Fibroblast of villous mesenchyme (primary cell): ENCODE measurements at regions not wholly inside any gene's neighbourhood (a gene's known extent, or its start where the extent isn't known, plus 50 kb on each side); places are given as distances from the start of the nearest gene placed in this dataset.

Experiments used
- DNase-seq: peaks from one replicate; pipeline ENCODE4 v3.0.0-alpha.2; 2010; ENCODE audit warnings: low read depth
- H3K4me3 ChIP-seq: 2 replicates; pipeline ENCODE4 v1.5.1; 2011; ENCODE audit warnings: low read depth, mild to moderate bottlenecking, low read length
- CTCF ChIP-seq: IDR thresholded peaks from 2 replicates; pipeline ENCODE4 v1.5.1; 2012; ENCODE audit warnings: low read depth, mild to moderate bottlenecking, low read length; ENCODE audit not compliant: insufficient read depth

GRCh38 chr6:91717094-91717493 is 1130.2 kb upstream of the MAP3K7 start:
- no peak overlapping the region for H3K4me3 ChIP-seq
- no peak for DNase-seq
- no peak for TF ChIP-seq CTCF

- no peak for TF ChIP-seq CTCF
- no peak overlapping the region for H3K4me3 ChIP-seq
Observed at GRCh38 chr6:91716361-91716760, 1129.5 kb upstream of the MAP3K7 start.

GRCh38 chr6:91715171-91715805 is 1128.4 kb upstream of the MAP3K7 start:
- DNase-seq, result no peak
- no peak overlapping the region for H3K4me3 ChIP-seq
- TF ChIP-seq CTCF, result no peak

More at GRCh38 chr6:91716361-91716760, 1129.5 kb upstream of the MAP3K7 start:
- DNase-seq, result no peak

- no peak overlapping the region for H3K4me3 ChIP-seq
- no peak for TF ChIP-seq CTCF
- peak; percentile 6 for DNase-seq
Observed at GRCh38 chr6:91713911-91714310, 1127.0 kb upstream of the MAP3K7 start.

GRCh38 chr6:91711518-91711917 is 1124.6 kb upstream of the MAP3K7 start:
- no peak overlapping the region for H3K4me3 ChIP-seq
- DNase-seq, result no peak
- no peak for TF ChIP-seq CTCF

- TF ChIP-seq CTCF, result no peak
- no peak for DNase-seq
- no peak overlapping the region for H3K4me3 ChIP-seq
Observed at GRCh38 chr6:91710342-91710741, 1123.5 kb upstream of the MAP3K7 start.

GRCh38 chr6:91708534-91708933 is 1121.7 kb upstream of the MAP3K7 start:
- no peak overlapping the region for H3K4me3 ChIP-seq
- DNase-seq, result peak; percentile 23
- TF ChIP-seq CTCF, result no peak
